Activated CD4-positive, alpha-beta memory T cell treated with anti-CD3 and anti-CD28 coated beads for 36 hours (primary cell): ENCODE measurements at regions not wholly inside any gene's neighbourhood (a gene's known extent, or its start where the extent isn't known, plus 50 kb on each side); places are given as distances from the start of the nearest gene placed in this dataset.

ENCODE experiments used
- CTCF ChIA-PET: fragments of 350-600 bp; sonication (Branson Sonifier 250); formaldehyde crosslinking; loops from one replicate; lab custom pipeline; 2021; ENCODE audit warnings: antibody characterized with exemption, inconsistent platforms; lab: Charles Lee
- POLR2A ChIA-PET: fragments of 350-600 bp; sonication (Branson Sonifier 250); formaldehyde crosslinking; loops from one replicate; lab custom pipeline; 2021; ENCODE audit warnings: antibody characterized with exemption; lab: Charles Lee
- DNase-seq: peaks from one replicate; pipeline ENCODE4 v3.0.0-alpha.2; 2020
- H3K27ac Mint-ChIP-seq: one replicate; pipeline ENCODE4 v1.8.0; 2021; ENCODE audit warnings: mixed read lengths
- H3K27me3 Mint-ChIP-seq: one replicate; pipeline ENCODE4 v1.8.0; 2021; ENCODE audit warnings: mixed read lengths
- H3K36me3 Mint-ChIP-seq: one replicate; pipeline ENCODE4 v1.8.0; 2021; ENCODE audit warnings: mixed read lengths
- H3K4me1 Mint-ChIP-seq: one replicate; pipeline ENCODE4 v1.8.0; 2021; ENCODE audit warnings: low read depth, mixed read lengths
- H3K4me3 Mint-ChIP-seq: one replicate; pipeline ENCODE4 v1.8.0; 2021; ENCODE audit warnings: mild to moderate bottlenecking, mixed read lengths
- H3K9me3 Mint-ChIP-seq: one replicate; pipeline ENCODE4 v1.8.0; 2021; ENCODE audit warnings: mixed read lengths
- intact Hi-C: fragments of 100-400 bp; cut with micrococcal nuclease; formaldehyde crosslinking; loops from one replicate; pipeline ENCODE4 v1.15.1; 2023

GRCh38 chr1:185495898-185496297, 178.9 kb upstream of the IVNS1ABP start:
- ChIA-PET POLR2A (no interaction called here), CTCF (no interaction called here)
- Mint-ChIP-seq H3K4me3 (no peak overlapping the region), H3K27ac (no peak overlapping the region), H3K36me3 (no peaks in the 10 kb centered on the region), H3K9me3 (no peaks in the 10 kb centered on the region), H3K27me3 (peaks cover 4% of the 10 kb centered on the region), H3K4me1 (peaks cover 13% of the 10 kb centered on the region)
- intact Hi-C loops, result no loop called here
- peak; percentile 16 for DNase-seq

DNA sequence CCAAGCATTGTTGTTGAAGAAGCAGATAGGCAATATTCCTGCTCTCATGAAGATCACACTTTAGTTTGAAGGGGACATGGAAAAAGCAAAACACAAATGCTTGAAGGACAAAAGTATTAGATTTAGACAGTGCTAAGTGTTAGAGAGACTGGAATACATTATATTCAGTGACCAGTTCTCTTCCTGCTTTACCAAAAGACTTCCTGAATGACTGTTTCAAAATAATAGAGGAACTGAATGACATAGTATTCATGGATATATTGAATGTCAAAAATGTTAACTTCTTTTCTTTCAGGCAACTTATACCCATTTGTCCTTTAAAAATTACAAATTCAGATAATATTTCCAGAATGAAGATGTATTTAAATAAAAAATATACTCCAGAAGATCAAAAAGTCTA, 178.0 kb upstream of the IVNS1ABP start:
- ChIA-PET POLR2A (no interaction called here), CTCF (no interaction called here)
- Mint-ChIP-seq H3K27ac (no peak overlapping the region), H3K36me3 (no peaks in the 10 kb centered on the region), H3K27me3 (peaks cover 4% of the 10 kb centered on the region), H3K4me1 (peaks cover 8% of the 10 kb centered on the region), H3K4me3 (no peak overlapping the region), H3K9me3 (no peaks in the 10 kb centered on the region)
- intact Hi-C loops, result no loop called here
- DNase-seq, result no peak

DNA sequence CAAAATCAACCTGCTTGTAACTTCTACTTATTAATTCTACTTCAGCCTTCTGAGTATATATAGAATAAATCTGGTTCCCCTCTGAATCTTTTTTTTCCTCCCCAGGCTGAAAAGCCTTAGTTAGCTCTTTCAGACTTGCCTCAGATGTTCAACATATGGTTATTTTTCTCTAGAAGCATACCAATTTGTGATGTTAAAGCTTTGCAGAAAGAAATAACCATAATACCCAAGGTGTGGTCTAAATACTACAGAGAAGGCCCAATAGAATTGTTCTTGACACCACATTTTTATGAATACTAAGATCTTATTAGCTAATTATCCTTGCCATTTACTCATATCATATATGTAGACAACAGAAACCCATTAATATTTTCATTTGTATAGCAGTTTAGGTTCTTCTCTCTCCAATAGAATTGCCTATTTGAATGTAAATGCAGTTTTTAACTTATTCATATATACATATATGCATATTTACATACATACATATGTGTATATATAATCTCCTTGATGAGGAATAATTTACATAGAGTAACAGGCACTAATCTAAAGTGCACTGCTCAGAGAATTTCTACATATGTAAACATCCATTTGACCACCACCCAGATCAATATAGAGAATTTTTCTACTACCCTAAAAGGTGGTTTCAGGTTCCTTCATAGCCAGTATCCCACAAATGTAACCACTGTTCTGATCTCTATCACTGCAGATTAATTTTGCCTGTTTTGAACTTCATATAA, 175.2 kb upstream of the IVNS1ABP start:
- H3K4me3 Mint-ChIP-seq, result no peak overlapping the region
- H3K36me3 Mint-ChIP-seq, result no peaks in the 10 kb centered on the region
- CTCF ChIA-PET, result interaction anchor here (1.8 kb wide), 1 partner anchor 104 kb away, joined by 4 read pairs; no protein-coding TSS in a partner anchor
- H3K27me3 Mint-ChIP-seq, result peaks cover 4% of the 10 kb centered on the region
- H3K9me3 Mint-ChIP-seq, result no peaks in the 10 kb centered on the region
- POLR2A ChIA-PET, result no interaction called here
- intact Hi-C loops, result no loop called here
- DNase-seq, result no peak
- H3K27ac Mint-ChIP-seq, result no peak overlapping the region
- no peaks in the 10 kb centered on the region for H3K4me1 Mint-ChIP-seq

DNA sequence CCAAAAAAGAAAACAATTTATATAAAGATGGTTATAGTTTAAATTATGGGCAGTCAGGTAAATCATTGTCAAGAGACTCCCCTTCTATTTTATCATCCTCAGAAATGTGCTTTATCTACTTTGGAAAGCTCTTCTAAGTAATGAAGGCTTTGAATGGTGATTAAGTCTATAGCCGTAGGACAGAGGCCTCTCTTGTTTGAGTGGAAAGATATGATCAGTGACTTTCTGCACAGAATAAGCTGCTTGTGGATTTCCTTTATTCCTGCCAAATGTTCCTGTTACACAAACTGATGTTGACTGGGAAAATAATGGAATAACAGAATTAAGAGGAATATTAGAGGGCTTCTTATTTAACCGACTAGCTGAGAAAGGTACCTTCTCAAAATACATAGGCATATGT, 174.6 kb upstream of the IVNS1ABP start:
- no peak for DNase-seq
- Mint-ChIP-seq H3K4me3 (no peak overlapping the region), H3K36me3 (no peaks in the 10 kb centered on the region), H3K9me3 (no peaks in the 10 kb centered on the region), H3K4me1 (no peaks in the 10 kb centered on the region), H3K27me3 (peaks cover 1% of the 10 kb centered on the region), H3K27ac (no peak overlapping the region)
- POLR2A ChIA-PET, result no interaction called here
- intact Hi-C loops, result no loop called here
- CTCF ChIA-PET, result interaction anchor here (1.8 kb wide), 1 partner anchor 104 kb away, joined by 4 read pairs; no protein-coding TSS in a partner anchor

GRCh38 chr1:185490924-185491323, 173.9 kb upstream of the IVNS1ABP start:
- Mint-ChIP-seq H3K27ac (no peak overlapping the region), H3K4me3 (no peak overlapping the region), H3K4me1 (no peaks in the 10 kb centered on the region), H3K27me3 (no peaks in the 10 kb centered on the region), H3K9me3 (no peaks in the 10 kb centered on the region), H3K36me3 (no peaks in the 10 kb centered on the region)
- intact Hi-C loops, result no loop called here
- no peak for DNase-seq
- ChIA-PET POLR2A (no interaction called here), CTCF (interaction anchor here (1.8 kb wide), 1 partner anchor 105 kb away, joined by 4 read pairs; no protein-coding TSS in a partner anchor)

- DNase-seq, result no peak
- Mint-ChIP-seq H3K27me3 (no peaks in the 10 kb centered on the region), H3K4me1 (no peaks in the 10 kb centered on the region), H3K36me3 (no peaks in the 10 kb centered on the region), H3K9me3 (no peaks in the 10 kb centered on the region), H3K27ac (no peak overlapping the region), H3K4me3 (no peak overlapping the region)
- CTCF ChIA-PET, result no interaction called here
- POLR2A ChIA-PET, result no interaction called here
- intact Hi-C loops, result no loop called here
Measured at GRCh38 chr1:185489406-185489805, 172.4 kb upstream of the IVNS1ABP start.

- no peak overlapping the region for H3K4me3 Mint-ChIP-seq
- CTCF ChIA-PET, result no interaction called here
Measured at GRCh38 chr1:185488808-185489207, 171.8 kb upstream of the IVNS1ABP start.

GRCh38 chr1:185487936-185488335, 170.9 kb upstream of the IVNS1ABP start:
- POLR2A ChIA-PET, result no interaction called here
- no peak for DNase-seq

More at GRCh38 chr1:185488808-185489207, 171.8 kb upstream of the IVNS1ABP start:
- no peaks in the 10 kb centered on the region for H3K36me3 Mint-ChIP-seq
- intact Hi-C loops, result no loop called here
- no peaks in the 10 kb centered on the region for H3K9me3 Mint-ChIP-seq
- POLR2A ChIA-PET, result no interaction called here
- H3K27ac Mint-ChIP-seq, result no peak overlapping the region
- H3K27me3 Mint-ChIP-seq, result no peaks in the 10 kb centered on the region
- no peak for DNase-seq
- H3K4me1 Mint-ChIP-seq, result no peaks in the 10 kb centered on the region

DNA sequence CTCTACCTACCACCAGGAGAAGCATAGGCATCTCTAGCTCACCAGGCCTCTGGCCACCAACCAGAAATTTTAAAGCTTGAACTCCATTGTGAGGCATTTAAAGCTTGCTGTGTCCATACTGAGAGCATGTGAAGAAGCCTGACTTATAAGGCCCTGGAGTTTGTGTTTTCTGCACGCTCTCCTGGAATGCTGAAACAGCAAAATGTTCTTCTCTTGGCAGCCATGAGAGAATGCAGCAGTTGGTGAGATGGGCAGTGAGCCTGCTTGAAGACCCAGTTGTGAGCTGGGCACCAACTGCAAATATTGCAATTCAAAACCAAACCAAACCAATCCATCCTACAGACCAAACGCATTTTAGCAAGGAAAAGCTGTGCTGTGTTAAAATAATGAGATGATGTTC, 170.0 kb upstream of the IVNS1ABP start:
- no peak for DNase-seq
- H3K9me3 Mint-ChIP-seq, result no peaks in the 10 kb centered on the region
- ChIA-PET CTCF (no interaction called here), POLR2A (no interaction called here)
- H3K27me3 Mint-ChIP-seq, result no peaks in the 10 kb centered on the region
- H3K36me3 Mint-ChIP-seq, result no peaks in the 10 kb centered on the region
- H3K27ac Mint-ChIP-seq, result no peak overlapping the region
- no peak overlapping the region for H3K4me3 Mint-ChIP-seq
- H3K4me1 Mint-ChIP-seq, result no peaks in the 10 kb centered on the region
- intact Hi-C loops, result no loop called here

More at GRCh38 chr1:185487936-185488335, 170.9 kb upstream of the IVNS1ABP start:
- no peaks in the 10 kb centered on the region for H3K4me1 Mint-ChIP-seq
- no peak overlapping the region for H3K27ac Mint-ChIP-seq
- no peaks in the 10 kb centered on the region for H3K36me3 Mint-ChIP-seq
- intact Hi-C loops, result no loop called here
- H3K9me3 Mint-ChIP-seq, result no peaks in the 10 kb centered on the region
- no peaks in the 10 kb centered on the region for H3K27me3 Mint-ChIP-seq
- CTCF ChIA-PET, result no interaction called here
- H3K4me3 Mint-ChIP-seq, result no peak overlapping the region

- H3K27me3 Mint-ChIP-seq, result no peaks in the 10 kb centered on the region
- H3K9me3 Mint-ChIP-seq, result no peaks in the 10 kb centered on the region
- H3K4me3 Mint-ChIP-seq, result no peak overlapping the region
- H3K4me1 Mint-ChIP-seq, result no peaks in the 10 kb centered on the region
- no peak for DNase-seq
- H3K36me3 Mint-ChIP-seq, result no peaks in the 10 kb centered on the region
- intact Hi-C loops, result no loop called here
- H3K27ac Mint-ChIP-seq, result no peak overlapping the region
- CTCF ChIA-PET, result no interaction called here
- POLR2A ChIA-PET, result interaction anchor here (0.6 kb wide), 1 partner anchor 30 kb away, joined by 3 read pairs; no protein-coding TSS in a partner anchor
Measured at GRCh38 chr1:185486346-185486745, 169.3 kb upstream of the IVNS1ABP start.

DNA sequence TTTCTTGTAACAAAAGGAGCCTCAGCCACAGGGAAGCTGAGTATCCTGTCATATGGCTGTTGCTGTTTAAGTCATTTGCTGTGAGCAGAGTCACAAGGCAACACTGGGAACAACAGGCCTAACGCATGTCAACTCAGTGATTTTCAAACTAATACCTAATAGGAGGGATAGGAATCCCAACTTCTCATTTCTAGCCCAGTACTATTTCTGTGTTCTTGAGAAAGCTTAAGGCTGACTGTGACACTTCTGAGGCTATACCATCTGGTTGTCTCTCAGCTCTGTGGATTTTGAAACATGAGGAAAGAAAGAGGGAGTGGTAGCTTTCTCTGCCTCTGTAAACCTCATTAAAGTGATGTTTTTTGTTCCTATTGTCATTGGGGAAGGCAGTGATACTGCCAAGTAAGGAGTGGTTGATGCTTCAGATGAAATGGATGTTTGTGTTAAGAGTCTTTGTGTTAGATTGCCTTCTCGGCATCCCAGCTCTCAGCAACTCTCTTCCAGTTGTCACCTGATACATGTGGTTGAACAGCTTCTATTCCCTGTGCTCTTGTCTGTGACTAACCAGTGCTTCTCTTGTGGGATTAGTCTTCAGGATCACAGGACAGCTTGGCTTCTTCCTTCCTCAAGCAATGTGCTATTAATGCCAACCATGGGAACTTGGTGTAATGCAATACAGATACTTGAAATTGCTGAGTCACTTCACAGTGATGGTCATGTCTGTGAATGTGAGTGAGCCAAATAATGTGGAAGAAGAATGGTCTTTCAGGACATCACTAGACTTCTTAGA, 166.8 kb upstream of the IVNS1ABP start:
- POLR2A ChIA-PET, result no interaction called here
- intact Hi-C loops, result no loop called here
- CTCF ChIA-PET, result no interaction called here
- no peak overlapping the region for H3K4me3 Mint-ChIP-seq
- DNase-seq, result no peak
- no peaks in the 10 kb centered on the region for H3K9me3 Mint-ChIP-seq
- no peaks in the 10 kb centered on the region for H3K4me1 Mint-ChIP-seq
- no peaks in the 10 kb centered on the region for H3K27me3 Mint-ChIP-seq
- no peaks in the 10 kb centered on the region for H3K36me3 Mint-ChIP-seq
- H3K27ac Mint-ChIP-seq, result no peak overlapping the region

DNA sequence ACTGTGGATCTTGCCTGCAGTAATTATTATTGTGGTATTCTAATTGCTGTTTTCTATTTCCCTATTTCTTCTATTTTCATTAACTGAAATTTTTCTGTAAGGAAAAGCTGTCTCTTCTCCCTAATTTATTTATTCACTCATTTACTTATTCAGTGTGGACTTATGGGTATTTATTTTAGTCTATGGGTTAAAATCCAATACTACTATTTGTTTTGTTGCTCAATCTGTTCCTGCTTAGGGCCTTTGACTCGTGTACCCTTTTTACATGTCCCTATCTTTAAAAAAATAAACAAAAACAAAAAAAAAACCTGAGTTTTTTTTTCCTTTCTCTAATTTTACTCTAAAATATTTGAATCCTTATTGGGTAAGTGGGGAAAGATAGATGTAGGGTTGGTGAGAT, 166.2 kb upstream of the IVNS1ABP start:
- ChIA-PET CTCF (no interaction called here), POLR2A (no interaction called here)
- Mint-ChIP-seq H3K36me3 (no peaks in the 10 kb centered on the region), H3K27ac (no peak overlapping the region), H3K4me3 (no peak overlapping the region), H3K4me1 (no peaks in the 10 kb centered on the region), H3K27me3 (no peaks in the 10 kb centered on the region), H3K9me3 (no peaks in the 10 kb centered on the region)
- intact Hi-C loops, result no loop called here
- DNase-seq, result no peak
